MCF 10A (cell line): ENCODE measurements at regions not wholly inside any gene's neighbourhood (a gene's known extent, or its start where the extent isn't known, plus 50 kb on each side); places are given as distances from the start of the nearest gene placed in this dataset.

Source experiments
- BruUV-seq: library from RNA; stranded (reverse); fragments of 400-500 nt; replicated peaks from 2 replicates; lab custom pipeline; 2021; lab: Mats Ljungman, UMichigan
- CTCF ChIA-PET: fragments of 300-600 bp; sonication (Branson Sonifier 250); formaldehyde crosslinking; extraction: SDS; loops from one replicate; lab custom pipeline; 2021; ENCODE audit warnings: antibody characterized with exemption, inconsistent platforms; lab: Yijun Ruan, JAX
- POLR2A ChIA-PET: fragments of 300-600, 350-650 bp; sonication (Branson Sonifier 250); formaldehyde crosslinking; extraction: SDS; loops from one replicate; lab custom pipeline; 2020; ENCODE audit warnings: antibody characterized with exemption, inconsistent platforms; lab: Yijun Ruan, JAX
- DNase-seq: peaks from one replicate; pipeline ENCODE4 v3.0.0-alpha.2; 2018; ENCODE audit not compliant: unreplicated experiment
- H3K27ac Mint-ChIP-seq: one replicate; pipeline ENCODE4 v1.8.0; 2022; ENCODE audit warnings: mild to moderate bottlenecking, low read depth, mixed read lengths; ENCODE audit not compliant: unreplicated experiment
- H3K27me3 Mint-ChIP-seq: one replicate; pipeline ENCODE4 v1.8.0; 2022; ENCODE audit warnings: mixed read lengths; ENCODE audit not compliant: insufficient read depth, unreplicated experiment
- H3K36me3 Mint-ChIP-seq: one replicate; pipeline ENCODE4 v1.8.0; 2022; ENCODE audit warnings: mild to moderate bottlenecking, moderate library complexity, mixed read lengths; ENCODE audit not compliant: insufficient read depth, unreplicated experiment
- H3K4me1 Mint-ChIP-seq: one replicate; pipeline ENCODE4 v1.8.0; 2022; ENCODE audit warnings: mixed read lengths; ENCODE audit not compliant: insufficient read depth, unreplicated experiment
- H3K4me3 Mint-ChIP-seq: one replicate; pipeline ENCODE4 v1.8.0; 2022; ENCODE audit warnings: mild to moderate bottlenecking, moderate library complexity, mixed read lengths; ENCODE audit not compliant: unreplicated experiment
- H3K9me3 Mint-ChIP-seq: one replicate; pipeline ENCODE4 v1.8.0; 2022; ENCODE audit warnings: mixed read lengths; ENCODE audit not compliant: unreplicated experiment
- intact Hi-C: fragments of 100-400 bp; cut with micrococcal nuclease; formaldehyde crosslinking; loops from 2 replicates; pipeline ENCODE4 v1.14.1; 2022
- TF ChIP-seq, protein P1 (sequence below): fragments of 200-600 bp; IDR thresholded peaks from one replicate; pipeline ENCODE4 v1.8.0; 2022; ENCODE audit warnings: antibody characterized with exemption, mild to moderate bottlenecking; ENCODE audit not compliant: unreplicated experiment

DNA sequence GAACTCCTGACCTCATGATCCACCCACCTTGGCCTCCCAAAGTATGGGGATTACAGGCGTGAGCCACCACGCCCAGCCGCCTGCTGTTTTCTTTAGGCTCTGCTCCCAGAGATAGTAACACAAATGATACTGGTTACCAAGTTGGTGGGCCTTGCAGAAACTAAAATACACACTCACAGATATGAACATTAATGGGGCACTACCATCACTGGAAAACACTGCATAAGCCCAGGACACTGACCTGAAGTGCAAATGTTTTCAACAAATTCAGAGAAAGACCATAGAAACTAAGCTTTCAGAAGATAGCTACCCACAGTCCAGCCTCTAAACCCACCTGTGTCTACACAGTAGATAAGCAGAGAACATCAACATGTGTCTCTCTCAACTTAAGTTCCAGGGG is 180.5 kb downstream of the FCRL5 start:
- H3K9me3 Mint-ChIP-seq = no peaks in the 10 kb centered on the region
- no peaks in the 10 kb centered on the region for H3K36me3 Mint-ChIP-seq
- H3K27me3 Mint-ChIP-seq = peaks cover 16% of the 10 kb centered on the region
- no TSS peak for BruUV-seq
- intact Hi-C loops = loop anchor here (5.0 to 10.0 kb wide), 3 partner anchors 320 to 573 kb away; no protein-coding TSS in a partner anchor
- TF ChIP-seq, protein P1, sequence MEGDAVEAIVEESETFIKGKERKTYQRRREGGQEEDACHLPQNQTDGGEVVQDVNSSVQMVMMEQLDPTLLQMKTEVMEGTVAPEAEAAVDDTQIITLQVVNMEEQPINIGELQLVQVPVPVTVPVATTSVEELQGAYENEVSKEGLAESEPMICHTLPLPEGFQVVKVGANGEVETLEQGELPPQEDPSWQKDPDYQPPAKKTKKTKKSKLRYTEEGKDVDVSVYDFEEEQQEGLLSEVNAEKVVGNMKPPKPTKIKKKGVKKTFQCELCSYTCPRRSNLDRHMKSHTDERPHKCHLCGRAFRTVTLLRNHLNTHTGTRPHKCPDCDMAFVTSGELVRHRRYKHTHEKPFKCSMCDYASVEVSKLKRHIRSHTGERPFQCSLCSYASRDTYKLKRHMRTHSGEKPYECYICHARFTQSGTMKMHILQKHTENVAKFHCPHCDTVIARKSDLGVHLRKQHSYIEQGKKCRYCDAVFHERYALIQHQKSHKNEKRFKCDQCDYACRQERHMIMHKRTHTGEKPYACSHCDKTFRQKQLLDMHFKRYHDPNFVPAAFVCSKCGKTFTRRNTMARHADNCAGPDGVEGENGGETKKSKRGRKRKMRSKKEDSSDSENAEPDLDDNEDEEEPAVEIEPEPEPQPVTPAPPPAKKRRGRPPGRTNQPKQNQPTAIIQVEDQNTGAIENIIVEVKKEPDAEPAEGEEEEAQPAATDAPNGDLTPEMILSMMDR = no peak
- H3K4me1 Mint-ChIP-seq = peaks cover 4% of the 10 kb centered on the region
- H3K4me3 Mint-ChIP-seq = no peak overlapping the region
- no peak overlapping the region for H3K27ac Mint-ChIP-seq
- ChIA-PET CTCF (interaction anchor here (0.6 to 7.7 kb wide), 19 partner anchors 8 to 762 kb away, joined by 3 to 123 read pairs (median 9); no protein-coding TSS in a partner anchor), POLR2A (no interaction called here)
- DNase-seq = no peak

DNA sequence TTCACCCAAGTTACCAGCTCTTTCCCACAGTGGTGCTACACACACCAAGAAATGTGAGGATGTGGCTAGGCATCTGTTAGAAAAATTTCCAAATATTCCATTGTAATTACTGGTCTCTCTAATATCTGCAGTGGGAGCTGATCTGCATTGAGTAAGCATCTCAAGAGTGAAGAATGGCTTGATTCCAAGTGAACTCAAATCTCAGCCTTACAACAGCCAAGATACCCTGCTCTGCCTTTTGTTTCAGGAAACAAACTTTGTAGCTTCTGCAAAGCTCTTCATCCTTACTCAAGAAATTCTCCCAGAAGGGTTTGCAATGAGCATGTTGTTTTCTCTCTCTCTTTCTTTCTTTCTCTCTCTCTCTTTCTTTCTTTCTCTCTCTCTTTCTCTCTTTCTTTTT is 181.1 kb downstream of the FCRL5 start:
- ChIA-PET POLR2A (interaction anchor here (0.6 kb wide), 1 partner anchor 1892 kb away, joined by 4 read pairs; no protein-coding TSS in a partner anchor), CTCF (interaction anchor here (0.6 to 7.7 kb wide), 39 partner anchors 9 to 1351 kb away, joined by 3 to 123 read pairs (median 5); no protein-coding TSS in a partner anchor)
- H3K27ac Mint-ChIP-seq = no peak overlapping the region
- peaks cover 4% of the 10 kb centered on the region for H3K4me1 Mint-ChIP-seq
- no TSS peak for BruUV-seq
- H3K27me3 Mint-ChIP-seq = peaks cover 16% of the 10 kb centered on the region
- H3K9me3 Mint-ChIP-seq = no peaks in the 10 kb centered on the region
- H3K36me3 Mint-ChIP-seq = no peaks in the 10 kb centered on the region
- TF ChIP-seq, protein P1 = no peak
- H3K4me3 Mint-ChIP-seq = no peak overlapping the region
- intact Hi-C loops = loop anchor here (5.0 to 10.0 kb wide), 3 partner anchors 321 to 574 kb away; no protein-coding TSS in a partner anchor
- no peak for DNase-seq

GRCh38 chr1:157370698-157371097 is 181.6 kb downstream of the FCRL5 start:
- H3K27ac Mint-ChIP-seq = no peak overlapping the region

More at GRCh38 chr1:157370698-157371097, 181.6 kb downstream of the FCRL5 start:
- CTCF ChIA-PET = interaction anchor here (0.6 to 7.7 kb wide), 54 partner anchors 9 to 1352 kb away, joined by 3 to 123 read pairs (median 5); no protein-coding TSS in a partner anchor
- Mint-ChIP-seq H3K27me3 (peaks cover 16% of the 10 kb centered on the region), H3K9me3 (no peaks in the 10 kb centered on the region), H3K36me3 (no peaks in the 10 kb centered on the region), H3K4me1 (peaks cover 4% of the 10 kb centered on the region), H3K4me3 (no peak overlapping the region)
- intact Hi-C loops = loop anchor here (1.0 to 10.0 kb wide), 4 partner anchors 119 to 574 kb away; no protein-coding TSS in a partner anchor
- BruUV-seq = no TSS peak
- POLR2A ChIA-PET = interaction anchor here (0.6 kb wide), 1 partner anchor 1892 kb away, joined by 4 read pairs; no protein-coding TSS in a partner anchor
- DNase-seq = no peak
- TF ChIP-seq, protein P1 = no peak
